ENCODE measurements at regions not wholly inside any gene's neighbourhood (a gene's known extent, or its start where the extent isn't known, plus 50 kb on each side); places are given as distances from the start of the nearest gene placed in this dataset.

DNA sequence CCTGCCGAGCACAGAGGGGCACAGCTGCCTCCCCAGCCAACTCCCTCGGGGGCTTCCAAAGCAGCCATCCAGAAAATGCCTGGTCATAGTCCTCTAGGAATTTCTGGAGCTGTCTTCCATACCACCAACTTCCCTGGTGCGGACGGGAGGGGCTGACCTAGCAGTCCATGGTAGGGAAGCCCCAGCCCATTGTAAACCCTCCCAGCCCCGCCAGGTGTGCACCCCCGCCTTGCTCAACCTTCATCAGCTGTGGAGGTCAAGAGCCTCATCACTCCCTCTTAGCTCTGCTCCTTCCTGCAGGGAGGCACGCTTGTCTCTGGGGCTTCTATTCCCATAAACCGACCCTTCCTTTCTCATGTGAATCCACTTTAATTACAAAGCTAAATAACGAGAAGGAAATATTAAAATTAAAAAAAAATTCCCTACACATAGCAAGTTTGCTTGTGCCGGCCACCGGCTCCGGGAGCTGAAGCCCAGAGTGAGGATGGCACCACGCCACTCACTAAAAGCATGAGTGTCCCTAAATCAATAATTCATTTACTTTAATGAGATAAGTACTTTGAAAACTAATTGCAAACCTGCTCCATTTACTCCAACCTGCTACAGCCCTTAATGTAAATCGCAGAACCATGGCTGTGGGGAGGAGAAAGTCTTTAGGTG is 181.4 kb downstream of the ENGASE start:
- Histone ChIP-seq H3K4me3 (ENCODE audit: low read depth, low read length) (no peak overlapping the region), H3K36me3 (ENCODE audit: insufficient read depth) (no peaks in the 10 kb centered on the region), H3K4me1 (ENCODE audit: insufficient read depth) (no peaks in the 10 kb centered on the region), H3K27ac (ENCODE audit: low read depth) (no peak overlapping the region)
- WGBS: 80% methylated on average over 14 of the region's 14 CpGs
- no peak for DNase-seq (ENCODE audit: extremely low spot score)

DNA sequence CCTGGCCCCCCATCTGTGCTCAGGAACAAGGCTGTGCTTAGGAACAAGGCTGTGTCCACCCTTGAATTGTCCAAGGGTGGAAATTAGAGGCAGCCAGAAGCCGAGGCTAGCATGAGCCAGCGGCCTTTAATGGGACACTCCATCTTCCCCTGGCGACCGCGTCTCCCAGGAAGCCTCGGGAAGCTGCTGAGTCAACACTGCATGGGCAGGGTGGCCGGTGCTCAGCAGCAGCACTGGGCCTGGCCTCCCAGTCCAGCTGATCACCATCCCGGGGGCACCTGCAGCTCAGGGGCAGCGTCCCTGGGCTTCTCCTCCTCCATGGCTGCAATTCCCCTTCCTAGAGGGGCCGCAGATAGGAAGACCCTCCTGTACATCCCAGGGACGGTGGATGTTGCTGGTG is 180.8 kb downstream of the ENGASE start:
- 74% methylated on average over 11 of the region's 11 CpGs for WGBS
- H3K27ac ChIP-seq (ENCODE audit: low read depth): no peak overlapping the region
- no peaks in the 10 kb centered on the region for H3K4me1 ChIP-seq (ENCODE audit: insufficient read depth)

GRCh38 chr17:79255046-79255445 is 180.4 kb downstream of the ENGASE start:
- DNase-seq (ENCODE audit: extremely low spot score): no peak
- Histone ChIP-seq H3K4me3 (ENCODE audit: low read depth, low read length) (no peak overlapping the region), H3K4me1 (ENCODE audit: insufficient read depth) (no peaks in the 10 kb centered on the region), H3K27ac (ENCODE audit: low read depth) (no peak overlapping the region), H3K36me3 (ENCODE audit: insufficient read depth) (no peaks in the 10 kb centered on the region)
- 81% methylated on average over 6 of the region's 6 CpGs for whole genome bisulfite sequencing

More for the DNA sequence above, 180.8 kb downstream of the ENGASE start:
- Histone ChIP-seq H3K4me3 (ENCODE audit: low read depth, low read length) (no peak overlapping the region), H3K36me3 (ENCODE audit: insufficient read depth) (no peaks in the 10 kb centered on the region)
- DNase-seq (ENCODE audit: extremely low spot score): no peak

DNA sequence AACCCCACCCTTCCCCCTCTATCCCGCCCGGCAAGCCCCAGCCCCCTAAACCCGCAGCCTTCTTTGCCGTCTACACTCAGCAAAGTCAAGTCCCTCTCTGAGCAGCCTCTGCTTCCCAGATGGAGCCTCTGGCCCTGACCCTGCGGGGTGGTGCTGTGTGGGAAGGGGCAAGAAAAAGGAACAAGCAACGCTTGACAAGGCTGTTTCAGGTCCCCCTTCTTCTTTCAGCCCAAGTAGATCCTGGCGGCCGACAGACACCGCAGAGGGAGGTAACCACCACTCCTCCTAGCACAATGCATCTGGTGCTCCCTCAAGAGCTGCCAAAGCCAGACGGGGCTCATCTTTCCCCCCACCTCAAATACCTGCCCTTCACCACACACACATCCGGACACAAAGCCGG is 178.3 kb downstream of the ENGASE start:
- no peak for DNase-seq (ENCODE audit: extremely low spot score)
- H3K27ac ChIP-seq (ENCODE audit: low read depth): no peak overlapping the region
- H3K4me1 ChIP-seq (ENCODE audit: insufficient read depth): no peaks in the 10 kb centered on the region
- H3K36me3 ChIP-seq (ENCODE audit: insufficient read depth): no peaks in the 10 kb centered on the region
- H3K4me3 ChIP-seq (ENCODE audit: low read depth, low read length): no peak overlapping the region
- 49% methylated on average over 12 of the region's 12 CpGs for WGBS

- no peaks in the 10 kb centered on the region for H3K4me1 ChIP-seq (ENCODE audit: insufficient read depth)
- no peak overlapping the region for H3K27ac ChIP-seq (ENCODE audit: low read depth)
- 68% methylated on average over 4 of the region's 4 CpGs for WGBS
- DNase-seq (ENCODE audit: extremely low spot score): no peak
- H3K4me3 ChIP-seq (ENCODE audit: low read depth, low read length): no peak overlapping the region
- no peaks in the 10 kb centered on the region for H3K36me3 ChIP-seq (ENCODE audit: insufficient read depth)
Measured at GRCh38 chr17:79251824-79252223, 177.2 kb downstream of the ENGASE start.

DNA sequence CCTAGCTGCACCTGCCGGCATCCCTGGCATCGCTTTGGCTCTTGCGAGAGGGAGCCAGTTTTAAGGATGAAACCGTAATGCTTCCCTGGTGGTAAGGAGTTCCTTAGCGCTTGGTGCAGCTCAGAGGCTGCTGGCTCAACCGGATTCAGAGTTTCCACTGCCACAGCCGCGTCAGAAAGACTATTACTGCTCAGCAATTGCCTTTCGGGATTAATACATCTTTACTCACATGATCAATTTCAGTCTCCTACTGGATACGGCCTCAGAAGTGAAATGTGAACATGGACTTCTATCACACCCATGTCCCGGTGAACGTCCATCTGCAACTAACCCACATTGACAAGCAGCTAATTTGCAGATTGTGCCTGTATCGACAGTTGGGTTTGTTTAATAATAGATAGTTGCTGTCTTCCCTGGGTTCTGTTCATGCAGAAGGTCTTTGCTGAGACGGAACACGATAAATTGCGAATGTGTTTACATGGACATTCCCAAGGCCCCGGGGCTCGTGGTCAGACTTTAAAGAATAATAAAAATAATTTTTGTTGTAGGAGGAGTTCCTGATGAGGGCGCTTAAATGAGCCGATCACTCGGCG is 175.4 kb downstream of the ENGASE start:
- Histone ChIP-seq H3K27ac (ENCODE audit: low read depth) (no peak overlapping the region), H3K36me3 (ENCODE audit: insufficient read depth) (no peaks in the 10 kb centered on the region), H3K4me1 (ENCODE audit: insufficient read depth) (no peaks in the 10 kb centered on the region), H3K4me3 (ENCODE audit: low read depth, low read length) (no peak overlapping the region)
- no peak for DNase-seq (ENCODE audit: extremely low spot score)
- 82% methylated on average over 22 of the region's 22 CpGs for WGBS

- 73% methylated on average over 27 of the region's 27 CpGs for WGBS
- H3K36me3 ChIP-seq (ENCODE audit: insufficient read depth): no peaks in the 10 kb centered on the region
- no peak for DNase-seq (ENCODE audit: extremely low spot score)
- no peak overlapping the region for H3K4me3 ChIP-seq (ENCODE audit: low read depth, low read length)
- no peaks in the 10 kb centered on the region for H3K4me1 ChIP-seq (ENCODE audit: insufficient read depth)
- H3K27ac ChIP-seq (ENCODE audit: low read depth): no peak overlapping the region
Measured at GRCh38 chr17:79248843-79249493, 174.3 kb downstream of the ENGASE start.

GRCh38 chr17:79246225-79247190 is 171.9 kb downstream of the ENGASE start:
- no peaks in the 10 kb centered on the region for H3K36me3 ChIP-seq (ENCODE audit: insufficient read depth)
- DNase-seq (ENCODE audit: extremely low spot score): no peak
- no peak overlapping the region for H3K27ac ChIP-seq (ENCODE audit: low read depth)
- H3K4me3 ChIP-seq (ENCODE audit: low read depth, low read length): no peak overlapping the region
- H3K4me1 ChIP-seq (ENCODE audit: insufficient read depth): no peaks in the 10 kb centered on the region
- WGBS: 63% methylated on average over 27 of the region's 27 CpGs

GRCh38 chr17:79244665-79245064 is 170.0 kb downstream of the ENGASE start:
- no peak for DNase-seq (ENCODE audit: extremely low spot score)

DNA sequence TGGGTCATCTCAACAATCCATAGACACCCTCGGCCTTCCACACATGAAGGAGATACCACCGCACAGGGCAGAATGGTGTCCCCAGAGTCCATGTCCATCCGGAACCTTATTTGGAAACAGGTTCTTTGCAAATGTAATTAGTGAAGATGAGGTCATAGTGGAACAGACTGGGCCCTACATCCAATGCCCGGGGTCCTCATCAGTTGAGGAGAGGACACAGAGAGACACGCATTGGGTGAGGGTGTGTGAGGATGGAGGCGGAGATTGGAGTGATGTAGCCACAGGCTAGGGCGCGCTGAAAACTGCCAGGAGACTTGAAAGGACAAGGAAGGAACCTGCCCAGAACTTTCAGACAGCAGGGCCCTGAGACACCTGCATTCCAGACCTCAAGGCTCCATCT is 169.4 kb downstream of the ENGASE start:
- Histone ChIP-seq H3K36me3 (ENCODE audit: insufficient read depth) (no peaks in the 10 kb centered on the region), H3K4me3 (ENCODE audit: low read depth, low read length) (no peak overlapping the region), H3K4me1 (ENCODE audit: insufficient read depth) (no peaks in the 10 kb centered on the region), H3K27ac (ENCODE audit: low read depth) (no peak overlapping the region)
- 95% methylated on average over 8 of the region's 8 CpGs for WGBS
- no peak for DNase-seq (ENCODE audit: extremely low spot score)

More at GRCh38 chr17:79244665-79245064, 170.0 kb downstream of the ENGASE start:
- Histone ChIP-seq H3K4me1 (ENCODE audit: insufficient read depth) (no peaks in the 10 kb centered on the region), H3K36me3 (ENCODE audit: insufficient read depth) (no peaks in the 10 kb centered on the region), H3K4me3 (ENCODE audit: low read depth, low read length) (no peak overlapping the region), H3K27ac (ENCODE audit: low read depth) (no peak overlapping the region)

DNA sequence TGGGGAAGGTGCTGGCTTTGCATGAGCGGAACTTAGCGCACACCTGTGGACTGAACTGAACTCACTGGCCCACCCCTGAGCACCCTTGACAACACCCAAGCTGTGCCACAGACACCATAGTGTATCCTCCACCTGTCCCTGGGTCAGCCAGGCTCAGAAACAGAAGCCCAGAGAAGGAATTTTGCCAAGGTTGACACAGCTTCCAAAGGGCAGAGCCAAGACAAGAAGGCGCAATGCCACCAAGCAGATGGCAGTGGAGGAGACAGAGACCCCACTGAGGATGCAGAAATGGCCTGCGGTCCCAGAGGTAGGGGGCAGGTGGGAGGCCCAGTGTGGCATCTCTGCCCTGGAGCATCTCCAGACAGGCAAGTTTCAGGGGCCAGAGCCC is 169.0 kb downstream of the ENGASE start:
- Histone ChIP-seq H3K4me3 (ENCODE audit: low read depth, low read length) (no peak overlapping the region), H3K4me1 (ENCODE audit: insufficient read depth) (no peaks in the 10 kb centered on the region), H3K27ac (ENCODE audit: low read depth) (no peak overlapping the region), H3K36me3 (ENCODE audit: insufficient read depth) (no peaks in the 10 kb centered on the region)
- no peak for DNase-seq (ENCODE audit: extremely low spot score)
- WGBS: 97% methylated on average over 4 of the region's 4 CpGs

GRCh38 chr17:79242873-79243602 is 168.4 kb downstream of the ENGASE start:
- WGBS: 74% methylated on average over 10 of the region's 10 CpGs
- no peak for DNase-seq (ENCODE audit: extremely low spot score)
- no peak overlapping the region for H3K27ac ChIP-seq (ENCODE audit: low read depth)
- no peaks in the 10 kb centered on the region for H3K36me3 ChIP-seq (ENCODE audit: insufficient read depth)
- H3K4me3 ChIP-seq (ENCODE audit: low read depth, low read length): no peak overlapping the region
- H3K4me1 ChIP-seq (ENCODE audit: insufficient read depth): no peaks in the 10 kb centered on the region

DNA sequence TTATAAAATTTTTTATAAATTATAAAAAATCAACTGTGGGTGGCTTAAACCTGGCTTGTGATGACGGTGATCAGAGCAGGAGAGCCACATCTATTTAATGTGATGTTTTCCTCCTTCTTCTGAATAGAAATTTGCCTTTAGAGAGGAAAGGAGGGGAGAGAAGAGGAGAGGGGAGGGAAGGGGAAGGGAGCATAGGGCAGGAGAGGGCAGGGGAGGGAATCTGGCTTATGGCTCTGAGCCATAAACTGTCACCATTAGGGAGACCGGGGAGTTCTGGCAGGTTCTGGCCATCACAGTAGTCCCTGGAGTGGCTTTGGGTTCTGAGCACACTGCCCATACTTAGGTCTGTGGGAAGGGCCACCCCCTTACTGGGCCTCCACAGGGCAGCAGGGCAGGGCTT is 167.8 kb downstream of the ENGASE start:
- DNase-seq (ENCODE audit: extremely low spot score): no peak
- 52% methylated on average over 2 of the region's 2 CpGs for WGBS
- Histone ChIP-seq H3K4me1 (ENCODE audit: insufficient read depth) (no peaks in the 10 kb centered on the region), H3K4me3 (ENCODE audit: low read depth, low read length) (no peak overlapping the region), H3K36me3 (ENCODE audit: insufficient read depth) (no peaks in the 10 kb centered on the region), H3K27ac (ENCODE audit: low read depth) (no peak overlapping the region)

All from urinary bladder (tissue), 3 donors.